PC-9 (cell line): ENCODE measurements at regions not wholly inside any gene's neighbourhood (a gene's known extent, or its start where the extent isn't known, plus 50 kb on each side); places are given as distances from the start of the nearest gene placed in this dataset.

ENCODE experiments used
- EZH2 ChIP-seq: fragments of 200-600 bp; sonication (generic); IDR thresholded peaks from 2 replicates; pipeline ENCODE4 v1.8.0; 2017; ENCODE audit warnings: antibody characterized with exemption, low read depth
- TF ChIP-seq, protein P1 (sequence below): fragments of 200-600 bp; sonication (generic); conservative IDR thresholded peaks from 2 replicates; pipeline ENCODE4 v1.6.1; 2017; ENCODE audit warnings: mixed run types, antibody characterized with exemption, mild to moderate bottlenecking, moderate library complexity

DNA sequence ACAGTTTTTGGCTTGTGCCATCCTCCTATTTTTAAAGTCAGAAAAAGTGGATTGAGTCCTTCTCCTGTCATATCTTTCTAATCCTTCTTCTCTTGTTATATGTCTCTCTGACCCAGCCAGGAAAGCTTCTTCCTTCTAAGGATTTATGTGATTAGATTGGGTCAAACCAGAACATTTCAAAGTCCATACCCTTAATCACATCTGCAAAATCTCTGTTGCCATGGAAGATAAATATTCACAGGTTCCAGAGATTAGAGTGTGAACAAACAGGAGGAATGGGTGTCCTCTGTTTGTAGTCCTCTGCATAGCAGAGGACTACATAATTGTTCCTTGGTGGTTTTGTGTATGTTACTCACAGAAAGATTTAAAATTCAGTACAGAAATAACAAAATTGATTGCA is 421.2 kb downstream of the EPHA5 start:
- TF ChIP-seq, protein P1, sequence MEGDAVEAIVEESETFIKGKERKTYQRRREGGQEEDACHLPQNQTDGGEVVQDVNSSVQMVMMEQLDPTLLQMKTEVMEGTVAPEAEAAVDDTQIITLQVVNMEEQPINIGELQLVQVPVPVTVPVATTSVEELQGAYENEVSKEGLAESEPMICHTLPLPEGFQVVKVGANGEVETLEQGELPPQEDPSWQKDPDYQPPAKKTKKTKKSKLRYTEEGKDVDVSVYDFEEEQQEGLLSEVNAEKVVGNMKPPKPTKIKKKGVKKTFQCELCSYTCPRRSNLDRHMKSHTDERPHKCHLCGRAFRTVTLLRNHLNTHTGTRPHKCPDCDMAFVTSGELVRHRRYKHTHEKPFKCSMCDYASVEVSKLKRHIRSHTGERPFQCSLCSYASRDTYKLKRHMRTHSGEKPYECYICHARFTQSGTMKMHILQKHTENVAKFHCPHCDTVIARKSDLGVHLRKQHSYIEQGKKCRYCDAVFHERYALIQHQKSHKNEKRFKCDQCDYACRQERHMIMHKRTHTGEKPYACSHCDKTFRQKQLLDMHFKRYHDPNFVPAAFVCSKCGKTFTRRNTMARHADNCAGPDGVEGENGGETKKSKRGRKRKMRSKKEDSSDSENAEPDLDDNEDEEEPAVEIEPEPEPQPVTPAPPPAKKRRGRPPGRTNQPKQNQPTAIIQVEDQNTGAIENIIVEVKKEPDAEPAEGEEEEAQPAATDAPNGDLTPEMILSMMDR, result no peak
- TF ChIP-seq EZH2, result no peak
